ENCODE measurements at regions not wholly inside any gene's neighbourhood (a gene's known extent, or its start where the extent isn't known, plus 50 kb on each side); places are given as distances from the start of the nearest gene placed in this dataset.
"Not testable (repeated sequence)": the region's sequence is repeated elsewhere in the genome, so short reads cannot be mapped to it uniquely, and the experiment has no call there.

- Histone ChIP-seq H3K36me3 (ENCODE audit: control insufficient read depth, insufficient read depth, low read length) (no peaks in the 10 kb centered on the region), H3K27me3 (replicated peaks; ENCODE audit: control insufficient read depth, insufficient read depth, low read length, poor library complexity, severe bottlenecking) (no peaks in the 10 kb centered on the region), H3K9me3 (ENCODE audit: control insufficient read depth, low read length) (no peaks in the 10 kb centered on the region), H3K4me1 (ENCODE audit: control insufficient read depth, insufficient read depth, low read length, poor library complexity, severe bottlenecking) (no peaks in the 10 kb centered on the region), H3K27ac (ENCODE audit: insufficient read depth, low read length, poor library complexity, severe bottlenecking) (no peak overlapping the region), H3K4me3 (ENCODE audit: insufficient read depth, low read depth, low read length, poor library complexity, severe bottlenecking) (no peak overlapping the region)
- no peak for DNase-seq
Measured at GRCh38 chr10:111612273-111612672, 535.4 kb downstream of the ADRA2A start.

GRCh38 chr10:111634191-111634590 lies 549.4 kb downstream of the GPAM start:
- Histone ChIP-seq H3K27ac (ENCODE audit: insufficient read depth, low read length, poor library complexity, severe bottlenecking) (no peak overlapping the region), H3K27me3 (replicated peaks; ENCODE audit: control insufficient read depth, insufficient read depth, low read length, poor library complexity, severe bottlenecking) (no peaks in the 10 kb centered on the region), H3K4me3 (ENCODE audit: insufficient read depth, low read depth, low read length, poor library complexity, severe bottlenecking) (no peak overlapping the region), H3K4me1 (ENCODE audit: control insufficient read depth, insufficient read depth, low read length, poor library complexity, severe bottlenecking) (no peaks in the 10 kb centered on the region), H3K9me3 (ENCODE audit: control insufficient read depth, low read length) (no peaks in the 10 kb centered on the region), H3K36me3 (ENCODE audit: control insufficient read depth, insufficient read depth, low read length) (no peaks in the 10 kb centered on the region)
- DNase-seq = no peak

DNA sequence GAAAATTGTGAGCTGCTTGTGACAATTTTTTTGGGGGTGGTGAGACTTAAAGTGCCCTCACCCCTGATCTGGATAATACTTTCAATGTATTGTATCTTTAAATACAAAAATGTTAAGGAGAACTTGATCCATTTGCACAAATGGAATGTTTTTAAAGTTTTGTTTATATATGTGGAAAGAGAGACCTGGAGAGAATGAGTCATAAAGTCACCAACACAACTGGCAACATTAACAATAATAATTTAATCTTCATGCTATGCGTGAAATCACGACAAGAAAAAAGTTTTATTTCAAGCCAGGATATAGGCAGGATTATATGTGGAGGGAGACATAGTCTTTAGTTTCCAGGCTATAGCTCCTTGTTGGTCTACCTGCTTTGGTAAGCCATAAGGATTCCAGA lies 537.5 kb downstream of the GPAM start:
- no peak for DNase-seq
- H3K4me3 ChIP-seq (ENCODE audit: insufficient read depth, low read depth, low read length, poor library complexity, severe bottlenecking) = no peak overlapping the region
- H3K27me3 ChIP-seq (replicated peaks; ENCODE audit: control insufficient read depth, insufficient read depth, low read length, poor library complexity, severe bottlenecking) = no peaks in the 10 kb centered on the region
- no peak overlapping the region for H3K27ac ChIP-seq (ENCODE audit: insufficient read depth, low read length, poor library complexity, severe bottlenecking)
- no peaks in the 10 kb centered on the region for H3K4me1 ChIP-seq (ENCODE audit: control insufficient read depth, insufficient read depth, low read length, poor library complexity, severe bottlenecking)
- no peaks in the 10 kb centered on the region for H3K9me3 ChIP-seq (ENCODE audit: control insufficient read depth, low read length)
- no peaks in the 10 kb centered on the region for H3K36me3 ChIP-seq (ENCODE audit: control insufficient read depth, insufficient read depth, low read length)

DNA sequence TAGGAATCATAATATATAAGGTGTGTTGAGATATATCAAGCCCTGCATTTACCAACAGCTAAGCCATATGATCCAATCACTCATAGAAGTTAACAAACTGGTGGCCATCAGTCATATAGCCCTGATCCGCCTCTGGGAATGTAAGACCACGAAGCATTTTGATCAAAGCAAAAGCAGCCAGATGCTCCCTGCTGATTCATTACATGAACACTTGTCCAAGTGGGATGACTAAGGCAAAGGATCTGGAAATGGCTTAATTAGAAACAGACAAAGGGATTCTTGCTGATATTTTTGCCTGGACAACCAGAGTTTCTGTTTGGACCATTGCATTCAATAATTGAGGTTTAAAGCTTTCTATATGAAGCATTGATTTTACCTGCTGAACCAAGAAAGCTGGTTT lies 535.5 kb downstream of the GPAM start:
- Histone ChIP-seq H3K4me3 (ENCODE audit: insufficient read depth, low read depth, low read length, poor library complexity, severe bottlenecking) (no peak overlapping the region), H3K36me3 (ENCODE audit: control insufficient read depth, insufficient read depth, low read length) (no peaks in the 10 kb centered on the region), H3K27me3 (replicated peaks; ENCODE audit: control insufficient read depth, insufficient read depth, low read length, poor library complexity, severe bottlenecking) (no peaks in the 10 kb centered on the region), H3K9me3 (ENCODE audit: control insufficient read depth, low read length) (no peaks in the 10 kb centered on the region), H3K4me1 (ENCODE audit: control insufficient read depth, insufficient read depth, low read length, poor library complexity, severe bottlenecking) (no peaks in the 10 kb centered on the region), H3K27ac (ENCODE audit: insufficient read depth, low read length, poor library complexity, severe bottlenecking) (no peak overlapping the region)
- DNase-seq = no peak

- not testable (repeated sequence) for H3K9me3 ChIP-seq (ENCODE audit: control insufficient read depth, low read length); DNase-seq; H3K4me1 ChIP-seq (ENCODE audit: control insufficient read depth, insufficient read depth, low read length, poor library complexity, severe bottlenecking); H3K4me3 ChIP-seq (ENCODE audit: insufficient read depth, low read depth, low read length, poor library complexity, severe bottlenecking); H3K27me3 ChIP-seq (replicated peaks; ENCODE audit: control insufficient read depth, insufficient read depth, low read length, poor library complexity, severe bottlenecking); H3K36me3 ChIP-seq (ENCODE audit: control insufficient read depth, insufficient read depth, low read length); H3K27ac ChIP-seq (ENCODE audit: insufficient read depth, low read length, poor library complexity, severe bottlenecking)
Measured at GRCh38 chr10:111649080-111649479, 534.5 kb downstream of the GPAM start.

- DNase-seq = no peak
- no peaks in the 10 kb centered on the region for H3K27me3 ChIP-seq (replicated peaks; ENCODE audit: control insufficient read depth, insufficient read depth, low read length, poor library complexity, severe bottlenecking)
- no peak overlapping the region for H3K4me3 ChIP-seq (ENCODE audit: insufficient read depth, low read depth, low read length, poor library complexity, severe bottlenecking)
- H3K36me3 ChIP-seq (ENCODE audit: control insufficient read depth, insufficient read depth, low read length) = no peaks in the 10 kb centered on the region
- H3K9me3 ChIP-seq (ENCODE audit: control insufficient read depth, low read length) = no peaks in the 10 kb centered on the region
- no peak overlapping the region for H3K27ac ChIP-seq (ENCODE audit: insufficient read depth, low read length, poor library complexity, severe bottlenecking)
- no peaks in the 10 kb centered on the region for H3K4me1 ChIP-seq (ENCODE audit: control insufficient read depth, insufficient read depth, low read length, poor library complexity, severe bottlenecking)
Measured at GRCh38 chr10:111650088-111650487, 533.5 kb downstream of the GPAM start.

- no peak overlapping the region for H3K4me3 ChIP-seq (ENCODE audit: insufficient read depth, low read depth, low read length, poor library complexity, severe bottlenecking)
- H3K36me3 ChIP-seq (ENCODE audit: control insufficient read depth, insufficient read depth, low read length) = no peaks in the 10 kb centered on the region
- H3K27me3 ChIP-seq (replicated peaks; ENCODE audit: control insufficient read depth, insufficient read depth, low read length, poor library complexity, severe bottlenecking) = no peaks in the 10 kb centered on the region
- no peaks in the 10 kb centered on the region for H3K9me3 ChIP-seq (ENCODE audit: control insufficient read depth, low read length)
- no peaks in the 10 kb centered on the region for H3K4me1 ChIP-seq (ENCODE audit: control insufficient read depth, insufficient read depth, low read length, poor library complexity, severe bottlenecking)
- no peak overlapping the region for H3K27ac ChIP-seq (ENCODE audit: insufficient read depth, low read length, poor library complexity, severe bottlenecking)
- no peak for DNase-seq
Measured at GRCh38 chr10:111656066-111656465, 527.5 kb downstream of the GPAM start.

DNA sequence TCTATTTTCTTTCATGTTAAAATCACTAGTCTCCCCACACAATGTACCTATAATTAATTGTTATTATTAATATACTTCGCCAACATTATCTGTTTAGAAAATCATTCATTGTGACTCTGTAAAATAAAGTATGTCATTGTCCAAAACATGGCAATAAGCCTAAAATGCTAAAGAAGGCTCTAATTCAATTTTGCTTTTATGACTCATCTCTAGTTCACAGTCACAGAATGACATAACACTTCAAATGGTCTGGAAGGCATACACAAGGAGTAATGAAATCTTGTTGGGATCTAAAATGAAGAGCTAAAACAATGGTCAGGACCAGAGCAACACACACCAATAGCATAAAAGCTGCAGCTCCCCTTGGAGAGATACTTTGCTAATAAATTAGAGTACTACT lies 505.8 kb downstream of the GPAM start:
- Histone ChIP-seq H3K9me3 (ENCODE audit: control insufficient read depth, low read length) (no peaks in the 10 kb centered on the region), H3K27me3 (replicated peaks; ENCODE audit: control insufficient read depth, insufficient read depth, low read length, poor library complexity, severe bottlenecking) (no peaks in the 10 kb centered on the region), H3K4me3 (ENCODE audit: insufficient read depth, low read depth, low read length, poor library complexity, severe bottlenecking) (no peak overlapping the region), H3K4me1 (ENCODE audit: control insufficient read depth, insufficient read depth, low read length, poor library complexity, severe bottlenecking) (no peaks in the 10 kb centered on the region), H3K36me3 (ENCODE audit: control insufficient read depth, insufficient read depth, low read length) (no peaks in the 10 kb centered on the region), H3K27ac (ENCODE audit: insufficient read depth, low read length, poor library complexity, severe bottlenecking) (no peak overlapping the region)
- DNase-seq = no peak

- H3K36me3 ChIP-seq (ENCODE audit: control insufficient read depth, insufficient read depth, low read length) = no peaks in the 10 kb centered on the region
- DNase-seq = no peak
- H3K9me3 ChIP-seq (ENCODE audit: control insufficient read depth, low read length) = no peaks in the 10 kb centered on the region
- no peaks in the 10 kb centered on the region for H3K27me3 ChIP-seq (replicated peaks; ENCODE audit: control insufficient read depth, insufficient read depth, low read length, poor library complexity, severe bottlenecking)
- H3K27ac ChIP-seq (ENCODE audit: insufficient read depth, low read length, poor library complexity, severe bottlenecking) = no peak overlapping the region
- no peaks in the 10 kb centered on the region for H3K4me1 ChIP-seq (ENCODE audit: control insufficient read depth, insufficient read depth, low read length, poor library complexity, severe bottlenecking)
- H3K4me3 ChIP-seq (ENCODE audit: insufficient read depth, low read depth, low read length, poor library complexity, severe bottlenecking) = no peak overlapping the region
Measured at GRCh38 chr10:111686796-111687195, 496.8 kb downstream of the GPAM start.

GRCh38 chr10:111698711-111699110 lies 484.9 kb downstream of the GPAM start:
- H3K27me3 ChIP-seq (replicated peaks; ENCODE audit: control insufficient read depth, insufficient read depth, low read length, poor library complexity, severe bottlenecking) = no peaks in the 10 kb centered on the region
- H3K27ac ChIP-seq (ENCODE audit: insufficient read depth, low read length, poor library complexity, severe bottlenecking) = no peak overlapping the region
- no peak for DNase-seq
- no peak overlapping the region for H3K4me3 ChIP-seq (ENCODE audit: insufficient read depth, low read depth, low read length, poor library complexity, severe bottlenecking)
- H3K36me3 ChIP-seq (ENCODE audit: control insufficient read depth, insufficient read depth, low read length) = no peaks in the 10 kb centered on the region
- no peaks in the 10 kb centered on the region for H3K4me1 ChIP-seq (ENCODE audit: control insufficient read depth, insufficient read depth, low read length, poor library complexity, severe bottlenecking)
- no peaks in the 10 kb centered on the region for H3K9me3 ChIP-seq (ENCODE audit: control insufficient read depth, low read length)

DNA sequence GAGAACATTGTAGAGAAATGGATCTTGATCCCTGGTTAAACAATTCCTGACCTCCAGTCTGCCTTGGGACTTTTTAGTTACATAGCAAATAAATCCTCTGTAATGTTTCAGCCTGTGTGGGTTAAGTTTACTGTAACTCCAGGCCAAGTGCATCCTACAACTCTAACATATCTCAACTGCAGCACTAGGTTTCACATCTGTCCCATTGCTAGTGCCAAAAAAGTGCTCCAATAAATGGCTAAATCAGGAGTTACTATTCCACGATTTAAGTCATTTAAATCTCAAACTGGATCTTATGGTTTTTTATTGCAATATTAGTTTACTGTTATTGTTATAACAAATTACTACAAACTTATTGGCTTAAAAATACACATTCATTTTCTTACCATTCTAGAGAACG lies 479.6 kb downstream of the GPAM start:
- no peaks in the 10 kb centered on the region for H3K9me3 ChIP-seq (ENCODE audit: control insufficient read depth, low read length)
- no peaks in the 10 kb centered on the region for H3K4me1 ChIP-seq (ENCODE audit: control insufficient read depth, insufficient read depth, low read length, poor library complexity, severe bottlenecking)
- no peak overlapping the region for H3K4me3 ChIP-seq (ENCODE audit: insufficient read depth, low read depth, low read length, poor library complexity, severe bottlenecking)
- no peak for DNase-seq
- H3K36me3 ChIP-seq (ENCODE audit: control insufficient read depth, insufficient read depth, low read length) = no peaks in the 10 kb centered on the region
- H3K27ac ChIP-seq (ENCODE audit: insufficient read depth, low read length, poor library complexity, severe bottlenecking) = no peak overlapping the region
- H3K27me3 ChIP-seq (replicated peaks; ENCODE audit: control insufficient read depth, insufficient read depth, low read length, poor library complexity, severe bottlenecking) = no peaks in the 10 kb centered on the region

Data from effector memory CD4-positive, alpha-beta T cell (primary cell).